AG10803 (cell line): ENCODE measurements at regions not wholly inside any gene's neighbourhood (a gene's known extent, or its start where the extent isn't known, plus 50 kb on each side); places are given as distances from the start of the nearest gene placed in this dataset.
"Not testable (repeated sequence)": the region's sequence is repeated elsewhere in the genome, so short reads cannot be mapped to it uniquely, and the experiment has no call there.

ENCODE experiments used
- DNase-seq: peaks from one replicate; pipeline ENCODE4 v3.0.0; 2010; ENCODE audit warnings: low read depth
- H3K4me3 ChIP-seq: 2 replicates; pipeline ENCODE4 v1.5.1; 2011; ENCODE audit warnings: mild to moderate bottlenecking, low read length, control low read depth
- TF ChIP-seq, protein P1 (sequence below): conservative IDR thresholded peaks from 2 replicates; pipeline ENCODE4 v1.5.1; 2011; ENCODE audit warnings: mild to moderate bottlenecking, low read length, control low read depth, inconsistent platforms

DNA sequence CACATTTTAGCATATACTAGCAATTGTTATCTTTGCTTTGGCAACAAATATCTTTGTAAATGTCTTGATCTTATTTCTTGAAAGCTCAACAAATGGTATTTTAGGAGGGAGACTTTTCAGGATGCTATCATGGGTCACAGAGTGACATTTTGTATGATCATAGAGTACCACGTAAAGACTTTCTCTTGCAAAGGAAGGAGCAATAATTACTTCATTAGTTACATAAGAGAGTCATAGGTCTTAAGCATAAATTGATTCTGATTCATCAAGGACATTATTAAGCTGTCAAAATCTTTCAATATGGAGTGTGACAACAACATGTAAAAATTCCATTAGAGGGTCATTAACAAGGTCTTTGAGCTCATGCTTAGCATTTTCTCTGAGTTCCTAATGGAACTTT lies 339.6 kb downstream of the NUP35 start:
- H3K4me3 ChIP-seq, result no peak overlapping the region
- TF ChIP-seq, protein P1, sequence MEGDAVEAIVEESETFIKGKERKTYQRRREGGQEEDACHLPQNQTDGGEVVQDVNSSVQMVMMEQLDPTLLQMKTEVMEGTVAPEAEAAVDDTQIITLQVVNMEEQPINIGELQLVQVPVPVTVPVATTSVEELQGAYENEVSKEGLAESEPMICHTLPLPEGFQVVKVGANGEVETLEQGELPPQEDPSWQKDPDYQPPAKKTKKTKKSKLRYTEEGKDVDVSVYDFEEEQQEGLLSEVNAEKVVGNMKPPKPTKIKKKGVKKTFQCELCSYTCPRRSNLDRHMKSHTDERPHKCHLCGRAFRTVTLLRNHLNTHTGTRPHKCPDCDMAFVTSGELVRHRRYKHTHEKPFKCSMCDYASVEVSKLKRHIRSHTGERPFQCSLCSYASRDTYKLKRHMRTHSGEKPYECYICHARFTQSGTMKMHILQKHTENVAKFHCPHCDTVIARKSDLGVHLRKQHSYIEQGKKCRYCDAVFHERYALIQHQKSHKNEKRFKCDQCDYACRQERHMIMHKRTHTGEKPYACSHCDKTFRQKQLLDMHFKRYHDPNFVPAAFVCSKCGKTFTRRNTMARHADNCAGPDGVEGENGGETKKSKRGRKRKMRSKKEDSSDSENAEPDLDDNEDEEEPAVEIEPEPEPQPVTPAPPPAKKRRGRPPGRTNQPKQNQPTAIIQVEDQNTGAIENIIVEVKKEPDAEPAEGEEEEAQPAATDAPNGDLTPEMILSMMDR, result no peak
- no peak for DNase-seq

DNA sequence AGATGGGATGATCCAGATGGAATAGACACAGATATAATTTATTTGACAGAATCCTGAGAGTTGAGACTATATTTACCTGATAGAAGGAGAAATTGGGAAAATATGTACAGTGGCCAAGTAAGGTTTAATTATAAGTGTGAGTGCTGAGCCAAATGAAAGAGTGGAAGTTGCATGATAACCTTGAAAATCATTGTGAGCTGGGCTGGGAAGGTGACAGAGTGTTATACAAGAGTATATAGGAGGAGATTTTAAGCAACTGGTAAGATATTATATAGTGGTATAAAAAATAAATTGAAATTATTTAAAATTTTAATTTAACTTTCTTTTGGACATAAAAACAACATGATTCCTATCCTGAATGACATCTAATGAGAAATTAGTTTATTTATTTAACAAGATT lies 340.8 kb downstream of the NUP35 start:
- H3K4me3 ChIP-seq, result no peak overlapping the region
- TF ChIP-seq, protein P1, result no peak
- no peak for DNase-seq

DNA sequence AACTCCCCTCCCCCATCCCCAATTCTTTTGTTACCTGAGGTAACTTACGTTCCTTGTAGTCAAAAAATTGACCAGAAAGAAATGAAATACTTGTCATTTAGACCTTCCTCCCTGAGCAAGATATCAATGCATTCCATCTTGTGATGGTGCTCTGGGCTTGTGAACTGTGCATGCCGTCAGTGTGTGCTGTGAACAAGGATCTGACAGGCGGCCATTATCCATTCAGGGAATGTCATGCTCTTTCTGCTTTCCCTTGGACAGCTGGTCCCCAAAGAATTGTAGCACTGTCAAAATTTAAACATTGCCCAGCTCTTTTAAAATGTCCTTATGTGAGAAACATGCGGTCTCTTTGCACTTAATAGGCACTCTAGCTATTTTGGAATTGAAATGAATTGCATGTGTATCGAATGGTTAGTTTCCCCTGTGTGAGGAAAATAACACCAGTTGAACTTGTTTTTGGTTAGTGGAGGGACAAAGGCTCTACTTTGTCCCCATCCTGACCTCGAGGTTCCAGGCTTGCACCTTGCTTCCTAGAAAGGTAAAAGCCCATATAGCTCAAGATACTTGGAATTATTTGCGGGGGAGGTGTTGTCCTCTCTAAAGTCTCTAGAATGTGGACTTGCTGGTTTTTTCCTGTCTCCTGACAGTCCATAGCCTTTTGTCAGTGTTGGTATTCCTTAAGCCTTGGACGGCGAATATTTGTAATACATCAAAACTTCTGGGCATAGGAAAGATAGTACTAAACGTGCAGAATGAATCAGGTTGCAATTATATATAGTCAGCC lies 350.9 kb downstream of the NUP35 start:
- no peak overlapping the region for H3K4me3 ChIP-seq
- DNase-seq, result no peak
- TF ChIP-seq, protein P1, result no peak

DNA sequence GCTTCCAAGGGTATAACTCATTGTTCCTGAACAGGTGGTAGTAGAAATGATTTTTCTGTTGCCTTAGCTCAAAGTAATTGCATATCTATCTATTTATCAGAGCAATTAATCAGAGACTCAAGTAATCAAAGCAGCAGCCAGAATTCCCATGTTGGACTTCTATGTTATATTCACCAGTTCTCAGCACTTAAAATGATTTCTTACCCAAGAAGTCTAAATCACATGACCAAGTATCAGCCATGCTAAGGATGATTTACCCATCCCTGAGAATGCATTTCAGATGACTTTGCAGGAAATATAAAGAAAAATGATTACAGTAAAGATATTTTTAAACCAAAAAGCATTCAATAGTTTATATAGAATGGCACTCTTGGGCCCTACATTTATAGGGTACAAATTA lies 352.2 kb downstream of the NUP35 start:
- no peak overlapping the region for H3K4me3 ChIP-seq
- DNase-seq, result no peak
- TF ChIP-seq, protein P1, result no peak

DNA sequence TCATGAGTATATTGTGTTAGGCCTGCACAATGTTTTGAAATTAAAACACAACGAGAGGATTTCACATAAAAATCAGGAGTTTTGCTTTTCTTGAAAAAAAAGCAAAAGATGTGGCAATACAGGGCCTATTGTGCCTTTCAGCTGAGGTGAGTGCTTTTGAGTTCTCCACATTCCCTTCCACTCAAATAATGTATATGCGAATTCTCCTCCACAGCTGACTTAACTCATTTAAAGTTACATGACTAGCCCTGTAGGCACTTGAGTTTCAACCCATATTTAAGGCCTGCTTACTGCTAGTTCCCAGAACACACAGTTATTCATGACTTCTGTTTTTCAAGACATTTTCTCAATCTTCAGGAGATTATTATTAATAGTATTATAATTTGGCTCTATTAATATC lies 353.1 kb downstream of the NUP35 start:
- DNase-seq, result no peak
- TF ChIP-seq, protein P1, result no peak
- no peak overlapping the region for H3K4me3 ChIP-seq

DNA sequence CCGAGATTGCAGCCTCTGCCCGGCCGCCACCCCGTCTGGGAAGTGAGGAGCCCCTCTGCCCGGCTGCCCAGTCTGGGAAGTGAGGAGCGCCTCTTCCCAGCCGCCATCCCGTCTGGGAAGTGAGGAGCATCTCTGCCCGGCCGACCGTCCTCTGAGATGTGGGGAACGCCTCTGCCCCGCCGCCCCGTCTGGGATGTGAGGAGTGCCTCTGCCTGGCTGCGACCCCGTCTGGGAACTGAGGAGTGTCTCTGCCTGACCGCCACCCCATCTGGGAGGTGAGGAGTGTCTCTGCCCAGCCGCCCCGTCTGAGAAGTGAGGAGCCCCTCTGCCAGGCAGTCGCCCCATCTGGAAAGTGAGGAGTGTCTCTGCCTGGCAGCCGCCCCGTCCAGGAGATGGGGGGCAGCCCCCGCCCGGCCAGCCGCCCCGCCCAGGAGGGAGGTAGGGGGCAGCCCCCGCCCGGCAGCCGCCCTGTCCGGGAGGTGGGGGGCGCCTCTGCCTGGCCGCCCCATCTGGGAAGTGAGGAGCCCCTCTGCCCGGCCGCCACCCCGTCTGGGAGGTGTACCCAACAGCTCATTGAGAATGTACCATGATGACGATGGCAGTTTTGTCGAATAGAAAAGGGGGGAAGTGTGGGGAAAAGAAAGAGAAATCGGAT lies 354.8 kb downstream of the NUP35 start:
- not testable (repeated sequence) for DNase-seq

DNA sequence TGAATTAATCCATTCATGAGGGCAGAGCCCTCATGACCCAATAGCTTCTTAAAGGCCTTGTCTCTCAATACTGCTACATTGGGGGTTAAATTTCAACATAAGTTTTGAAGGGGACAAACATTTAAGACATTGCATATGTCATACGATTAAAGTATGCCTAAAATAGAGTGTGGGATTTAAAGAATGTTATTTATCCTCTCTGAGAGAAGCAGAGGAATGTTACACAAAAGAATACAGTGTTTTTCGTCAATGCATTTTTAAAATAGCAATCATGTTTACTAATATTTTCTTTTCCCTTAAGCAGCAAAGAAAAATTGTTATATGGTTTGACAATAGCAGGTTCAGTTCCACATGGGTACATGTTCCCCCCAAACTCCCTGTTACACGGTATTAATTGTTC lies 363.1 kb downstream of the NUP35 start:
- TF ChIP-seq, protein P1, result no peak
- DNase-seq, result no peak
- no peak overlapping the region for H3K4me3 ChIP-seq

More for the DNA sequence above, 354.8 kb downstream of the NUP35 start:
- not testable (repeated sequence) for H3K4me3 ChIP-seq
